AG04449 (cell line): ENCODE measurements at regions not wholly inside any gene's neighbourhood (a gene's known extent, or its start where the extent isn't known, plus 50 kb on each side); places are given as distances from the start of the nearest gene placed in this dataset.
"Not testable (repeated sequence)": the region's sequence is repeated elsewhere in the genome, so short reads cannot be mapped to it uniquely, and the experiment has no call there.

ENCODE experiments used
- CTCF ChIA-PET: fragments of 350-600 bp; formaldehyde crosslinking; extraction: SDS; loops from one replicate; lab custom pipeline; 2021; ENCODE audit warnings: antibody characterized with exemption; lab: Yijun Ruan, JAX
- POLR2A ChIA-PET: fragments of 400-600, 350-600 bp; formaldehyde crosslinking; extraction: SDS; loops from one replicate; lab custom pipeline; 2020; ENCODE audit warnings: antibody characterized with exemption, inconsistent platforms; lab: Yijun Ruan, JAX
- DNase-seq: peaks from one replicate; pipeline ENCODE4 v3.0.0-alpha.2; 2010; ENCODE audit warnings: low read depth, low spot score
- H3K4me3 ChIP-seq: 2 replicates; pipeline ENCODE4 v1.5.1; 2011; ENCODE audit warnings: low read depth, mild to moderate bottlenecking, control low read depth, low read length
- TF ChIP-seq, protein P1 (sequence below): IDR thresholded peaks from one replicate; pipeline ENCODE4 v1.5.1; 2011; ENCODE audit warnings: mild to moderate bottlenecking, moderate library complexity, low read length, control low read depth, inconsistent platforms; ENCODE audit not compliant: insufficient read depth; ENCODE audit errors: missing control alignments

DNA sequence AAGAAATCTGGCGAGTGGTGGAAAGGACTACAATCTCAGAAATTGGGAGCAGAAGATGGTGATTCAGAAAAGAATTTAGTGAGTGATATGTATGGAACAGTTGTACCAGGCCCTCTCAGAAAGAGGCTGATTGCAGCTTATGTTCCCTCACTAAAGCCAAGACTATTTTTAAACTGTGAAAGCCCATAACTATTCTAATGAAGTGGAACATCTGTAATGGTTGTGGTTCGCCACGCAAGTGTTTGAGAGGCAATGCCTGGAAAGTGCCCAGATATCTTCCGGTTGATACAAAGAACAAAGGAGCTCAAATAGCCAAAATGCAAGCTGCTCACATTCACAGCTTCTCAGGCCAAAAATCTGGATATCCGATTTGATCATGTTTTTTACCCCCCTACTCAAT is 1250.7 kb downstream of the RAPGEF2 start:
- TF ChIP-seq, protein P1, sequence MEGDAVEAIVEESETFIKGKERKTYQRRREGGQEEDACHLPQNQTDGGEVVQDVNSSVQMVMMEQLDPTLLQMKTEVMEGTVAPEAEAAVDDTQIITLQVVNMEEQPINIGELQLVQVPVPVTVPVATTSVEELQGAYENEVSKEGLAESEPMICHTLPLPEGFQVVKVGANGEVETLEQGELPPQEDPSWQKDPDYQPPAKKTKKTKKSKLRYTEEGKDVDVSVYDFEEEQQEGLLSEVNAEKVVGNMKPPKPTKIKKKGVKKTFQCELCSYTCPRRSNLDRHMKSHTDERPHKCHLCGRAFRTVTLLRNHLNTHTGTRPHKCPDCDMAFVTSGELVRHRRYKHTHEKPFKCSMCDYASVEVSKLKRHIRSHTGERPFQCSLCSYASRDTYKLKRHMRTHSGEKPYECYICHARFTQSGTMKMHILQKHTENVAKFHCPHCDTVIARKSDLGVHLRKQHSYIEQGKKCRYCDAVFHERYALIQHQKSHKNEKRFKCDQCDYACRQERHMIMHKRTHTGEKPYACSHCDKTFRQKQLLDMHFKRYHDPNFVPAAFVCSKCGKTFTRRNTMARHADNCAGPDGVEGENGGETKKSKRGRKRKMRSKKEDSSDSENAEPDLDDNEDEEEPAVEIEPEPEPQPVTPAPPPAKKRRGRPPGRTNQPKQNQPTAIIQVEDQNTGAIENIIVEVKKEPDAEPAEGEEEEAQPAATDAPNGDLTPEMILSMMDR: no peak
- CTCF ChIA-PET: no interaction called here
- no peak for DNase-seq
- POLR2A ChIA-PET: no interaction called here
- no peak overlapping the region for H3K4me3 ChIP-seq

DNA sequence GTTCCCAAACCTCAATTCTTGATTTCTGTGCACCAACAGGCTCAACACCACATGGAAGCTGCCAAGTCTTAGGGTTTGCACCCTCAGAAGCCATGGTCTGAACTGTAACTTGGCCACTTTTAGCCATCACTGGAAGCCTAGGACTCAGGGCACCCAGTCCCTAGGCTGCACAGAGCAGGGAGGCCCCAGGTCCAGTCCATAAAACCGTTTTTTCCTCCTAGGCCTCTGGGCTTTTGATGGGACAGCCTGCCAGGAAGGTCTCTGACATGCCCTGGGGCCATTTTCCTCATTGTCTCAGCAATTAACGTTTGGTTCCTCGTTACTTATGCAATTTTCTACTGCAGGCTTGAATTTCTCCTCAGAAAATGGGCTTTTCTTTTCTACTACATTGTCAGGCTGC is 1259.6 kb downstream of the RAPGEF2 start:
- DNase-seq: no peak
- TF ChIP-seq, protein P1: no peak
- CTCF ChIA-PET: no interaction called here
- no peak overlapping the region for H3K4me3 ChIP-seq
- POLR2A ChIA-PET: no interaction called here

GRCh38 chr4:160364217-160364616 is 1261.3 kb downstream of the RAPGEF2 start:
- ChIA-PET POLR2A (no interaction called here), CTCF (no interaction called here)
- TF ChIP-seq, protein P1: no peak
- H3K4me3 ChIP-seq: no peak overlapping the region
- DNase-seq: no peak

DNA sequence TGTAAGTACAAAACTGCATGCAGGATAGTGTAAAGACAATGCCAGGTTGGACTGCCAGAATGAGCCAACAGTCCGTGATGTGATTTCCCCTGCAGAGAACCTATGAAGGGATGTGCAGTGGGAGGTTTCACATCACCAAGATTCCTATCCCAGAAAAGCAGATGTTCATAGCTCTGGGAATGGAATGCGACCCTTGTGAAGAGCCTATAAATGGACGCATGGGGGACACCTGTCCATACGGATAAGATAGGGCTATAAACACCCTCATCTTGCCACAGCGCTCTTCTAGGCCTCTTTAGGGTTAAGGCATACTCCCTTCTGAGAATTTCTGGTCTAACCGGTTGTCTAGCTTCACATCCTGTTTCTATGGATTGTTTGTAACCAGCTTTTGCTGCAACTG is 1261.8 kb downstream of the RAPGEF2 start:
- H3K4me3 ChIP-seq, DNase-seq, POLR2A ChIA-PET, CTCF ChIA-PET: not testable (repeated sequence)

- CTCF ChIA-PET, POLR2A ChIA-PET, H3K4me3 ChIP-seq, DNase-seq: not testable (repeated sequence)
Measured at GRCh38 chr4:160365383-160365782, 1262.5 kb downstream of the RAPGEF2 start.

DNA sequence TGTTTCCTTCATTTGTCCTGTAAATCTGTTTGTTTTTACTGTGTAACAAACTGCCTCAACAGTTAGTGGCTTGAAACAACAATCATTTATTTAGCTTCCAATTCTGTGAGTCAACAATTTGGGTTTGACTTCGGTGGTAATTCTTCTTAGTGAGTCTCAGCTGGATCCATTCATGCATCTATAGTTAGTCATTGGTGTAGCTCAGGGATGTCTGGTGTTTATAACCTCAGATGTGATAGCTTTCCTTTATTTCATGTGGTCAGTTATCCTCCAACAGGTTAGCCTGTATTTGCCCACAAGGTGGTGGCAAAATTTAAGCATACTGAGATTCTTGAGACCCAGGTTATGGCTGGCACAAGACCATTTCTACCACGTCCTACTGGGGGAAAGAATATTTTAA is 1267.2 kb downstream of the RAPGEF2 start:
- no peak overlapping the region for H3K4me3 ChIP-seq
- ChIA-PET POLR2A (no interaction called here), CTCF (no interaction called here)
- TF ChIP-seq, protein P1: no peak
- DNase-seq: no peak

- no peak overlapping the region for H3K4me3 ChIP-seq
- no peak for DNase-seq
- ChIA-PET CTCF (no interaction called here), POLR2A (no interaction called here)
- TF ChIP-seq, protein P1: no peak
Measured at GRCh38 chr4:160371446-160371845, 1268.6 kb downstream of the RAPGEF2 start.
